GM12892 (cell line): ENCODE measurements at regions not wholly inside any gene's neighbourhood (a gene's known extent, or its start where the extent isn't known, plus 50 kb on each side); places are given as distances from the start of the nearest gene placed in this dataset.

Source experiments
- POLR2A ChIP-seq: IDR thresholded peaks from 2 replicates; pipeline ENCODE4 v1.6.1; 2011; ENCODE audit warnings: low read depth, low read length, control low read depth
- POLR2AphosphoS5 ChIP-seq: IDR thresholded peaks from 2 replicates; pipeline ENCODE4 v1.6.1; 2011; ENCODE audit warnings: low read depth, low read length, control low read depth
- TAF1 ChIP-seq: IDR thresholded peaks from 2 replicates; pipeline ENCODE4 v1.6.1; 2011; ENCODE audit warnings: low read depth, mild to moderate bottlenecking, control low read depth, low read length, borderline replicate concordance

GRCh38 chr5:127223256-127223974 lies 67.2 kb upstream of the MEGF10 start:
- TF ChIP-seq POLR2A (no peak), TAF1 (no peak), POLR2AphosphoS5 (no peak)
